COLO829 (cell line): ENCODE measurements at regions not wholly inside any gene's neighbourhood (a gene's known extent, or its start where the extent isn't known, plus 50 kb on each side); places are given as distances from the start of the nearest gene placed in this dataset.
"Not testable (repeated sequence)": the region's sequence is repeated elsewhere in the genome, so short reads cannot be mapped to it uniquely, and the experiment has no call there.

Experiments used
- DNase-seq: peaks from one replicate; pipeline ENCODE4 v3.0.0; 2012; ENCODE audit warnings: low spot score

GRCh38 chr7:149564340-149565095, 66.9 kb upstream of the ZNF746 start:
- DNase-seq = no peak

DNA sequence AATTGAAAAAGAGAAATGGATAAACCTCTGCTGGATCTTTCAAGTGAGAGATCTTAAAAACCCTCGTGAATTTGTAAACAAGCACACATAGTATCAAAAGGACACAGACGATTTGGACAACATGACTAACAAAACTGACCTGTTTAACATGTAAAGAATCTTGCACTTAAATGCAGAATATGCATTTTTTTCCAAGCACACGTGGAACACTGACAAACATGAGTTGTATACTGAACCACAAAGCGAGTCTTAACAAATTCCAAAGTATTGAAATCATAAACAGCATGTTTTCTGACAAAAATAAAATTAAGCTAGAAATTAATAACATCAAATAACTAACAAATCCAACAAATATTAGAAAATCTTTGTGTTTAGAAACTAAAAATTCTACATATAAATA, 65.0 kb upstream of the ZNF746 start:
- no peak for DNase-seq

DNA sequence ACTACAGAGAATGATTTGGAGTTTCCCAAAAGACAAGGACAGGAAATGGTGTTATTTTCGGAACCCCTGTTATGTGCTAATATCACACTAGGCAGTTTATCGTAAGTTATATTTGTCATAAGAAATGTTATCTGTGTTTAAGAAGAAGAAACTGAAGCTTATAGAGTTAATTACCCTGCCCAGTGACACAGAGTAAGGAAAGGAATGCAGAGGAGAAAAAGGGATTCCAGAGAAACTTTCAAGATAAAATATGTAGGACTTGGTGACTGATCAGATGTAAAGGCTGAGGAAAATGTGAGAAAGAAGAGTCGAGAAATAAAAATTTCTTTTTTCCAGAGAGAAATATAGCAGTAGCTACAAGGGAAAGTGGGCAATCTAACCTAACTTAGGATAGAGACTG, 63.5 kb upstream of the ZNF746 start:
- DNase-seq = no peak

- no peak for DNase-seq
These were observed 62.1 kb upstream of the ZNF746 start for GRCh38 chr7:149559711-149560110.

DNA sequence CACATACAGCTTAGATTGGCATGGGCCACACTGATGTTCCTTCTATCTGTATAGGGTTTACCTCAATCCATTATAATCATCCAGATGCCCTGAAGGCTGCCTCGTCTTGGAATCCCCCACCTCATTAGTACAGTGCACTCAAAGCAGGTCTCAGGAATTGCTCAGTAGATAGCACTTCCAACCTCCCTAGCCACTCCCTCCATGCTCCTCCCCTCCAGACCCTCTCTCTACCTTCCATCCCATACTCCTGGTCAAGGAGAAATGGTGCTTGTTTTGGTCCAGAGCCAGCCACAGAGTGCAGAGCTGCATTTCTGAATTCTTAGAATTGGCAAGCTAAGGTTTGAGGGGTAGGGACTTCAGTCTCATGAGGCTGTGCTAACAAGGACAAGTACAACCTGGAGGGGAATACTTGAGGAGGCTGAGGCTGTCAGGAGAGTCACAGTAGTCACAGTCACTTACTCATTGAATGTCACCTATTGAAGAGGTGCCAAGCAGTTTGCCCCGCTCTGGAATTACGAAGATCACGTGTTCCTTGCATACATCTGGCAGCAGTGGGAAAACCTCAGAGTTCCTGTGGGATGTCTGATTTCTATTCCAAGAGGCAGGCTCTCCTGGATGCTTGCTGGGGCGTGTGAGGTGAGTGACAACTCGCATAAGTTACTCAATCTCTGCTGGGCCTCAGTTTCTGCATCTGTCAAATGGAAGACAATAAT, 60.7 kb upstream of the ZNF746 start:
- DNase-seq = no peak

DNA sequence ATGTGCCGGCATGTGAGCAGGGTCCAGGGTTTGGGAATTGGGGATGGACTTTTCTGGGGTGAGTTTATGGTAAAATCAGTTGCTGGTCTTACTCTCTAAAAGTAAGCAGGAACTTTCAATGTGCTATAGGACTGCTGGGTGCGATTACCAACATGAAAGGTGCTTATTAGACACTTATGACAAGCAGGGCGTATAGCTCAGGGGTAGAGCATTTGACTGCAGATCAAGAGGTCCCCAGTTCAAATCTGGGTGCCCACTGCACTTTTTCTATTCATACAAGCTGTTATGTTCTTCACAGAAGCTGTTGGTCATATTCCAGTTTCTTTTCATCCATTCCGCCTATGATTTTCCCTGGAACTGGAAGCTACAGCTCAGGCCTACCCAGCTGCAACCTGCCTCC, 58.9 kb upstream of the ZNF746 start:
- DNase-seq = not testable (repeated sequence)

DNA sequence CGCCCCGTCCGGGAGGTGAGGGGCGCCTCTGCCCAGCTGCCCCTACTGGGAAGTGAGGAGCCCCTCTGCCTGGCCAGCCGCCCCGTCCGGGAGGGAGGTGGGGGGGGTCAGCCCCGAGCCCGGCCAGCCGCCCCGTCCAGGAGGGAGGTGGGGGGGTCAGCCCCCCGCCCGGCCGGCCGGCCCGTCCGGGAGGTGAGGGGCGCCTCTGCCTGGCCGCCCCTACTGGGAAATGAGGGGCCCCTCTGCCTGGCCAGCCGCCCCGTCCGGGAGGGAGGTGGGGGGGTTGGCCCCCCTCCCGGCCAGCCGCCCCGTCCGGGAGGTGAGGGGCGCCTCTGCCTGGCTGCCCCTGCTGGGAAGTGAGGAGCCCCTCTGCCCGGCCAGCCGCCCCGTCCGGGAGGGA, 57.2 kb upstream of the ZNF746 start:
- not testable (repeated sequence) for DNase-seq

GRCh38 chr7:149553991-149554390, 56.4 kb upstream of the ZNF746 start:
- not testable (repeated sequence) for DNase-seq

GRCh38 chr7:149552799-149553198, 55.2 kb upstream of the ZNF746 start:
- DNase-seq = no peak
